ENCODE measurements at regions not wholly inside any gene's neighbourhood (a gene's known extent, or its start where the extent isn't known, plus 50 kb on each side); places are given as distances from the start of the nearest gene placed in this dataset.

- H3K27me3 Mint-ChIP-seq (ENCODE audit: unreplicated experiment) = peaks cover 10% of the 10 kb centered on the region
- no peaks in the 10 kb centered on the region for H3K36me3 Mint-ChIP-seq (ENCODE audit: unreplicated experiment)
- H3K27ac Mint-ChIP-seq (ENCODE audit: unreplicated experiment) = no peak overlapping the region
- no peaks in the 10 kb centered on the region for H3K9me3 Mint-ChIP-seq (ENCODE audit: unreplicated experiment)
- no peak for DNase-seq (ENCODE audit: extremely low spot score, unreplicated experiment)
- no peak overlapping the region for H3K4me3 Mint-ChIP-seq (ENCODE audit: unreplicated experiment)
- H3K4me1 Mint-ChIP-seq (ENCODE audit: unreplicated experiment) = peaks cover 6% of the 10 kb centered on the region
- TF ChIP-seq, protein P1, sequence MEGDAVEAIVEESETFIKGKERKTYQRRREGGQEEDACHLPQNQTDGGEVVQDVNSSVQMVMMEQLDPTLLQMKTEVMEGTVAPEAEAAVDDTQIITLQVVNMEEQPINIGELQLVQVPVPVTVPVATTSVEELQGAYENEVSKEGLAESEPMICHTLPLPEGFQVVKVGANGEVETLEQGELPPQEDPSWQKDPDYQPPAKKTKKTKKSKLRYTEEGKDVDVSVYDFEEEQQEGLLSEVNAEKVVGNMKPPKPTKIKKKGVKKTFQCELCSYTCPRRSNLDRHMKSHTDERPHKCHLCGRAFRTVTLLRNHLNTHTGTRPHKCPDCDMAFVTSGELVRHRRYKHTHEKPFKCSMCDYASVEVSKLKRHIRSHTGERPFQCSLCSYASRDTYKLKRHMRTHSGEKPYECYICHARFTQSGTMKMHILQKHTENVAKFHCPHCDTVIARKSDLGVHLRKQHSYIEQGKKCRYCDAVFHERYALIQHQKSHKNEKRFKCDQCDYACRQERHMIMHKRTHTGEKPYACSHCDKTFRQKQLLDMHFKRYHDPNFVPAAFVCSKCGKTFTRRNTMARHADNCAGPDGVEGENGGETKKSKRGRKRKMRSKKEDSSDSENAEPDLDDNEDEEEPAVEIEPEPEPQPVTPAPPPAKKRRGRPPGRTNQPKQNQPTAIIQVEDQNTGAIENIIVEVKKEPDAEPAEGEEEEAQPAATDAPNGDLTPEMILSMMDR (IDR thresholded peaks at IDR 0.05) = no peak
These were observed 249.2 kb upstream of the SLC39A10 start for GRCh38 chr2:195407783-195408182.

- Mint-ChIP-seq H3K36me3 (ENCODE audit: unreplicated experiment) (no peaks in the 10 kb centered on the region), H3K4me1 (ENCODE audit: unreplicated experiment) (peaks cover 6% of the 10 kb centered on the region), H3K27ac (ENCODE audit: unreplicated experiment) (no peak overlapping the region), H3K9me3 (ENCODE audit: unreplicated experiment) (no peaks in the 10 kb centered on the region), H3K27me3 (ENCODE audit: unreplicated experiment) (peaks cover 14% of the 10 kb centered on the region), H3K4me3 (ENCODE audit: unreplicated experiment) (no peak overlapping the region)
- TF ChIP-seq, protein P1 (IDR thresholded peaks at IDR 0.05) = no peak
- DNase-seq (ENCODE audit: extremely low spot score, unreplicated experiment) = no peak
These were observed 250.0 kb upstream of the SLC39A10 start for GRCh38 chr2:195406886-195407603.

- no peak for DNase-seq (ENCODE audit: extremely low spot score, unreplicated experiment)
- TF ChIP-seq, protein P1 (IDR thresholded peaks at IDR 0.05) = peak; percentile 44
These were observed 252.4 kb upstream of the SLC39A10 start for GRCh38 chr2:195404651-195405050.

DNA sequence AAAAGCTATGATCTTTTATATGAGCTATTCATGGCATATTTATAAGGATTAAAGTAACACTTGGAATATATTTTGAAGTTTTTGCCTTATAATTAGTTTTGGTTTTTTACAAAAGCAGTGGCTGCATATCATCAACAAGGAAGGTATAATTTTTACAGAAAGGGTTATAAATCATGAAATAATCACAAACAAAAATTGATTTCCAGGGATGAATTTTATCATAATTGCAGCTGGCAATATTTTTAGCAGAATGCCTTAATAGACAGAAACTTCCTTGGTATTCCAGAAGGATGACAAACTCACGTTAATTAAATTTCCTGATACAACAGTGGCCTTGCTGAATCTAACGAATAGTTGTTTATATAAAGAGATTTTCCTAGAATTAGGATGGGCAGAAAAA is 260.5 kb upstream of the SLC39A10 start:
- no peaks in the 10 kb centered on the region for H3K9me3 Mint-ChIP-seq (ENCODE audit: unreplicated experiment)
- TF ChIP-seq, protein P1 (IDR thresholded peaks at IDR 0.05) = no peak
- DNase-seq (ENCODE audit: extremely low spot score, unreplicated experiment) = no peak
- H3K4me1 Mint-ChIP-seq (ENCODE audit: unreplicated experiment) = no peaks in the 10 kb centered on the region
- peaks cover 36% of the 10 kb centered on the region for H3K27me3 Mint-ChIP-seq (ENCODE audit: unreplicated experiment)
- H3K27ac Mint-ChIP-seq (ENCODE audit: unreplicated experiment) = no peak overlapping the region
- H3K4me3 Mint-ChIP-seq (ENCODE audit: unreplicated experiment) = no peak overlapping the region
- H3K36me3 Mint-ChIP-seq (ENCODE audit: unreplicated experiment) = no peaks in the 10 kb centered on the region

More at GRCh38 chr2:195404651-195405050, 252.4 kb upstream of the SLC39A10 start:
- Mint-ChIP-seq H3K27me3 (ENCODE audit: unreplicated experiment) (peaks cover 20% of the 10 kb centered on the region), H3K9me3 (ENCODE audit: unreplicated experiment) (no peaks in the 10 kb centered on the region), H3K36me3 (ENCODE audit: unreplicated experiment) (no peaks in the 10 kb centered on the region), H3K4me3 (ENCODE audit: unreplicated experiment) (no peak overlapping the region), H3K27ac (ENCODE audit: unreplicated experiment) (no peak overlapping the region), H3K4me1 (ENCODE audit: unreplicated experiment) (peaks cover 4% of the 10 kb centered on the region)

DNA sequence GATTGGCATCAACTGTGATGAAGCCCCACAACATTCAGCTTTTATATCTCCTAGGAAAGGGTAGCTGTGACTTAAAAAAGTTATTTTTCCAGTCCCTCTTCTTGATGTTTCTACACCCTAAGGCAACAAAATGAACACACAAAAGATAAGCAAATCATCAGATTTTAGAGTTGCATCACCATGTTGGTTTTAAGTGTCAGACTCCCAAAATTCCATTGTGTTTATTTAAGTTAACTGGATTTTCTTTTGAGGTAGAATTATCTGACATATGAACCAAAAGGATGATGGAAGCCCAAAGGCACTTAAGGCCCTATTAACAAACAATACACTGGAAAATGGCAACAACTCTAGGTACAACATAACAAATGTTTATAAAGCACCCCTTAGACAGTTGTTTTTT is 261.7 kb upstream of the SLC39A10 start:
- no peak overlapping the region for H3K4me3 Mint-ChIP-seq (ENCODE audit: unreplicated experiment)
- no peak for DNase-seq (ENCODE audit: extremely low spot score, unreplicated experiment)
- H3K27ac Mint-ChIP-seq (ENCODE audit: unreplicated experiment) = no peak overlapping the region
- H3K4me1 Mint-ChIP-seq (ENCODE audit: unreplicated experiment) = no peaks in the 10 kb centered on the region
- TF ChIP-seq, protein P1 (IDR thresholded peaks at IDR 0.05) = no peak
- H3K9me3 Mint-ChIP-seq (ENCODE audit: unreplicated experiment) = no peaks in the 10 kb centered on the region
- peaks cover 29% of the 10 kb centered on the region for H3K27me3 Mint-ChIP-seq (ENCODE audit: unreplicated experiment)
- H3K36me3 Mint-ChIP-seq (ENCODE audit: unreplicated experiment) = no peaks in the 10 kb centered on the region

All from osteocyte (in vitro differentiated cells).